Ovary (tissue), 7 donors: ENCODE measurements at regions not wholly inside any gene's neighbourhood (a gene's known extent, or its start where the extent isn't known, plus 50 kb on each side); places are given as distances from the start of the nearest gene placed in this dataset. TPM values are rescaled to one million over a fixed set of nuclear protein-coding genes. Genes with fewer than 3 reads are reported as not detected.

Experiments used
- DNase-seq, 5 donors: peaks; one replicate each; pipeline ENCODE4 v3.0.0-alpha.2; 2019 to 2020
- H3K27ac ChIP-seq, 2 donors: fragments of 200-600 bp; one replicate each; pipeline versions ENCODE4 v1.5.1 to v1.8.0; 2019 to 2022
- H3K27me3 ChIP-seq: fragments of 200-600 bp; one replicate; pipeline ENCODE4 v1.8.0; 2022
- H3K36me3 ChIP-seq: fragments of 200-600 bp; sonication (generic); one replicate; pipeline ENCODE4 v1.5.1; 2019
- H3K4me1 ChIP-seq: one replicate; pipeline ENCODE4 v1.8.1; 2013; ENCODE audit warnings: mild to moderate bottlenecking, moderate library complexity; ENCODE audit not compliant: insufficient read depth
- H3K4me3 ChIP-seq: fragments of 200-600 bp; sonication (generic); one replicate; pipeline ENCODE4 v1.5.1; 2017
- H3K9me3 ChIP-seq, 2 donors: fragments of 200-600 bp in 1 of 2; sonication (generic) in 1 of 2; one replicate each; pipeline versions ENCODE4 v1.5.1 to v1.8.1; 2013 to 2019; ENCODE audit warnings: mild to moderate bottlenecking in 1 of 2, moderate library complexity in 1 of 2
- EP300 ChIP-seq: sonication (generic); formaldehyde crosslinking; IDR thresholded peaks from one replicate; pipeline ENCODE4 v1.6.1; 2017; ENCODE audit warnings: antibody characterized with exemption
- POLR2A ChIP-seq: fragments of 450-650 bp; IDR thresholded peaks from one replicate; pipeline ENCODE4 v1.6.1; 2017; ENCODE audit warnings: antibody characterized with exemption, mild to moderate bottlenecking, moderate library complexity
- WGBS, 3 donors: extraction: QIAGEN DNeasy Blood & Tissue Kit in 1 of 3; methylation state at CpG; one replicate each; pipeline versions ENCODE4 v1.1.5 to v1.1.7; 2013 to 2017; 5-methylcytosine and 5-hydroxymethylcytosine counted together
- intact Hi-C, 4 donors: fragments of 100-400 bp; cut with DNase I; formaldehyde crosslinking; loops; one replicate each; pipeline versions ENCODE4 v1.11.0 to v1.15.1; 2022 to 2023
- small RNA-seq: library from RNA; depleted of rRNA; stranded (forward); fragments of <200 nt; gene quantifications from one replicate; pipeline ENCODE3, GENCODE V24; 2016
- TF ChIP-seq, protein P1 (sequence below), 3 donors: fragments of 450-650 bp in 2 of 3; fragments of 200-600 bp in 1 of 3; IDR thresholded peaks; one replicate each; pipeline versions ENCODE4 v1.5.1 to v1.8.0; 2016 to 2022; ENCODE audit warnings: antibody characterized with exemption in 3 of 3, mild to moderate bottlenecking in 1 of 3
- donor health status: DM: no; HTN: no; CAD: no; lungs with moderate emphysema.
- donor health status: DM: no; HTN: no; CAD: no.
- donor health status: Bipolar disorder and iron deficiency.
- donor health status: DM: no; HTN: no; CAD: no.
- donor health status: DM: yes; HTN: yes; CAD: no.

GRCh38 chr18:25010623-25011374 lies 341.2 kb downstream of the ZNF521 start:
- intact Hi-C loops: no loop called here

More at GRCh38 chr18:25010623-25011374, 341.2 kb downstream of the ZNF521 start:
- Histone ChIP-seq H3K4me3 (no peak overlapping the region), H3K4me1 (no peaks in the 10 kb centered on the region), H3K27ac (no peak overlapping the region), H3K9me3 (no peaks in the 10 kb centered on the region), H3K36me3 (no peaks in the 10 kb centered on the region), H3K27me3 (no peaks in the 10 kb centered on the region)
- DNase-seq: no peak
- 90 to 93% (median 90%) methylated on average over 4 of the region's 4 CpGs for WGBS, 3 donors
- TF ChIP-seq EP300 (no peak), POLR2A (no peak)
- TF ChIP-seq, protein P1, sequence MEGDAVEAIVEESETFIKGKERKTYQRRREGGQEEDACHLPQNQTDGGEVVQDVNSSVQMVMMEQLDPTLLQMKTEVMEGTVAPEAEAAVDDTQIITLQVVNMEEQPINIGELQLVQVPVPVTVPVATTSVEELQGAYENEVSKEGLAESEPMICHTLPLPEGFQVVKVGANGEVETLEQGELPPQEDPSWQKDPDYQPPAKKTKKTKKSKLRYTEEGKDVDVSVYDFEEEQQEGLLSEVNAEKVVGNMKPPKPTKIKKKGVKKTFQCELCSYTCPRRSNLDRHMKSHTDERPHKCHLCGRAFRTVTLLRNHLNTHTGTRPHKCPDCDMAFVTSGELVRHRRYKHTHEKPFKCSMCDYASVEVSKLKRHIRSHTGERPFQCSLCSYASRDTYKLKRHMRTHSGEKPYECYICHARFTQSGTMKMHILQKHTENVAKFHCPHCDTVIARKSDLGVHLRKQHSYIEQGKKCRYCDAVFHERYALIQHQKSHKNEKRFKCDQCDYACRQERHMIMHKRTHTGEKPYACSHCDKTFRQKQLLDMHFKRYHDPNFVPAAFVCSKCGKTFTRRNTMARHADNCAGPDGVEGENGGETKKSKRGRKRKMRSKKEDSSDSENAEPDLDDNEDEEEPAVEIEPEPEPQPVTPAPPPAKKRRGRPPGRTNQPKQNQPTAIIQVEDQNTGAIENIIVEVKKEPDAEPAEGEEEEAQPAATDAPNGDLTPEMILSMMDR (IDR thresholded peaks at IDR 0.05): no peak

Small RNA genes in the stretch of these regions (small RNA-seq; reads per million reads assigned to genes)
- not detected for gene PPIAP57
